GM21360 (cell line): ENCODE measurements at regions not wholly inside any gene's neighbourhood (a gene's known extent, or its start where the extent isn't known, plus 50 kb on each side); places are given as distances from the start of the nearest gene placed in this dataset.
"Not testable (repeated sequence)": the region's sequence is repeated elsewhere in the genome, so short reads cannot be mapped to it uniquely, and the experiment has no call there.

Experiments
- ATAC-seq: cut with Tn5 transposase; IDR thresholded peaks from one replicate; pipeline ENCODE4 v1.9.1; 2021; ENCODE audit warnings: mild to moderate bottlenecking, moderate library complexity; ENCODE audit not compliant: unreplicated experiment

- ATAC-seq = no peak
Measured at GRCh38 chr5:38149815-38150195, 108.6 kb upstream of the EGFLAM start.

DNA sequence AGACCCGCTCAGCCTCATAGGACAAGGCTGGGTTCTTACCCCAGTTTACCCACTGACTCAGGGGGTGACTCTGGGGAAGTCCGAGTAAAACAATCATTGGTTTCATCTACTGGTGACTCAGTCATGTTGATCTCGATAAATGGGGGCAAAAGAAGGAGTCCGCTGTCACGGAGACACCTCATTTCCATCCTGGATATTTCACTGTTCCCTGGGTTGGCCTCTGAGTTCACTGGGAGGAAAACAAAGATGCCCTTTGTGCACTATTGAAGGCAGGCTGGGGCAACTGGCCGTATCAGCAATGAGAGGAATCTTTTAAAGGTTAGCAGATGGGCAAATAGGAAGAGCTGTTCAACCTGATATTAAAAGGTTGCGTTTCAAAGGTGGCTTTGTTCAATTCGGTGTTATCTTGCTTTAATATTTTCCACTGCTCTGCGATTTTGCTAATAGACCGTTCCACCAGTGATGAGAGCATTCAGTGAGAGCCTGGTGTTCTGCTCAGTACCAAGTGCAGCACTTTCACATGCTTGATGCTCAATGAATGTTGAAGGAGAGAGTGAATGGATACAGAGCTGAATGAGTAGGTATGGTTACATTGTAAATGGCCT, 110.2 kb upstream of the EGFLAM start:
- ATAC-seq = no peak

- ATAC-seq = no peak
Measured at GRCh38 chr5:38143384-38143783, 115.0 kb upstream of the EGFLAM start.

- no peak for ATAC-seq
Measured at GRCh38 chr5:38141665-38142064, 116.7 kb upstream of the EGFLAM start.

DNA sequence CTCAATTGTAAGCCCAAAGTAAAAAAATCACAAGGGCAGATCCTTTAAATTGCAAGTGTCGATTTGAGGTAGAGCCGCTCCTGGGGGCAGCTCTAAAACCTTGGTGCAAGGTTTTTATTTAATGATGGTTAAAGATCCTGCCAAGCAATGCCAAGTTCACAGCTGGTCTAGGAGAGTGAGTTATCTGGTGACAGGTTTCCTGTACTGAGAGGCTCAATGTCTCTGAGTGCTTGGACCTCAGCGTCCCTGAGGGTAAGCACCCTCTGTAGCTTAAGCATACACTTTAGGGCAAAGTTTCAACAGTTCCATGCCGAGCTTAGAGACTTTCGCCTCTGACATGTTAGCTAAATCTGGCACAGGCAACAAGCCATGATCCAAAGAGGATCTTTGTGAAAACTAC, 119.8 kb upstream of the EGFLAM start:
- no peak for ATAC-seq

DNA sequence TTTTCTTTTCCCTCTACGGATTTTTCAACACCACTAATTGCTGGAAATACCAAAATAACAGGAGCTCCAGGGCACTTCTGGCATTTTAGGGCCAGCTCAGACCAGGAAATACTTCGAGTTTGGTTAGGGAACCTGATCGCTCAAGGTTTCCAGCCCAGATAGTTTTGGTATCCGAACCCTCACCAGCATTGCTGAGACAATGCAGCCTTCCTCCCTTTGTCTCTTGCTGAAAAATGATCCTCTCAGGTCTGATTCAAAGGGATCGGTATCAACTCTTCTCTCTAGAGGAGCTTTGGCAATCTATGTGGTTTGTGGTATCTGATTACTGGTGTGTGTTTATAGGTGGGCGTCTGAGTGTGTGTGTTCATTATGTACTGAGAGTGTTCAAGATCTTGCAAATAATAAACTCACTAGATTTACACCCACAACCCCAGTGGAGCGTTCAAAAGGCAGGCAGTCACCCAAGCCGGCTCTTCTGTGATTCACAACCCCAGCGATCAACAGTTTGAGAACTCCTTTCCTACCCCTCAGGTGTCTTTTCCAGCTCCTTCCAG, 122.8 kb upstream of the EGFLAM start:
- no peak for ATAC-seq

- ATAC-seq = no peak
Measured at GRCh38 chr5:38134810-38135209, 123.5 kb upstream of the EGFLAM start.

GRCh38 chr5:38134294-38134693, 124.1 kb upstream of the EGFLAM start:
- not testable (repeated sequence) for ATAC-seq

GRCh38 chr5:38131686-38132085, 126.7 kb upstream of the EGFLAM start:
- ATAC-seq = no peak

DNA sequence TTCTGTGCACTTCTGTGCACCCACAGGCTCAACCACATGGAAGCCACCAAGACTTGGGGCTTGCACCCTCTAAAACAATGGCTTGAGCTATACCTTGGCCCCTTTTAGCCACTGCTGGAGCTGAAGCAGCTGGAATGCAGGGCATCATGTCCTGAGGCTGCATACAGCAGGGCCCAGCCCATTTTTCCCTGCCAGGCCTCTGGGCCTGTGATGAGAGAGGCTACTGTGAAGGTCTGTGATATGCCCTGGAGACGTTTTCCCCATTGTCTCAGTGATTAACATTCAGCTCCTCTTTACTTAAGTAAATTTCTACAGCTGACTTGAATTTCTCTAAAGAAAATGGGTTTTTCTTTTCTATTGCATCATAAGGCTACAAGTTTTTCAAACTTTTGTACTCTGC, 134.0 kb upstream of the EGFLAM start:
- no peak for ATAC-seq

DNA sequence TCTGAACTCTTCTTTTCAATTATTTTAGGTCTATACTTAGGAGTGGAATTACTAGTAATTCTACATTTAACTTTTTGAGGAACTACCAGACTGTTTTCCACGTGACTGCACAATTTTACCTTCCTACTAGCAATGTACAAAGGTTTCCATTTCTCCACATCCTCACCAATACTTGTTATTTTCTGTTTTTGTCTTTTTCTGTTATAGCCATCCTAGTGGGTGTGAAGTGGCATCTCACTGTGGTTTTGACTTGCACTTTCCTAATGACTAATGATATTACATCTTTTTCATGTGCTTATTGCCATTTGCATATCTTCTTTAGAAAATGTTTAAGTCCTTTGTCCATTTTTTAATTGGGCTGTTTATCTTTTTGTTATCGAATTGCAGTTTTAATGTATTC, 136.9 kb upstream of the EGFLAM start:
- ATAC-seq = no peak

DNA sequence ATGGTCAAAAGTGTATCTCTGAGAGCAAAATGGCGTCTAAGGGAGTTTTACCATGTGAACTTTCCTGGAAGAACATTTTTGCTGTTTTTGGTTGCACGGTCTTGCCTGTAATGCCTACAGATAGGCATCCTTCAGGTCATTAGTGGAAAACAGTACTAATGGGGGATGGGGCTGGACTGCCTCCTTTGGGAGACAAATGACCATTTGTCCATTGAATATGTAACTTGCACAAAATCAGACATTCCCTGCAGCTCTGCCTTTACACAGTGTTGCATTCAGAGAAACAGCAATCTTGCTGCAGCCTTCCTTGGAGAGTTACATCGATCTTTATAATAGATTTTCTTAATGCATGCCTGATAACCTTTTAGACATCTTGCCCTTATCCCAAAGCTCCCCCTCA, 138.5 kb upstream of the EGFLAM start:
- ATAC-seq = no peak

DNA sequence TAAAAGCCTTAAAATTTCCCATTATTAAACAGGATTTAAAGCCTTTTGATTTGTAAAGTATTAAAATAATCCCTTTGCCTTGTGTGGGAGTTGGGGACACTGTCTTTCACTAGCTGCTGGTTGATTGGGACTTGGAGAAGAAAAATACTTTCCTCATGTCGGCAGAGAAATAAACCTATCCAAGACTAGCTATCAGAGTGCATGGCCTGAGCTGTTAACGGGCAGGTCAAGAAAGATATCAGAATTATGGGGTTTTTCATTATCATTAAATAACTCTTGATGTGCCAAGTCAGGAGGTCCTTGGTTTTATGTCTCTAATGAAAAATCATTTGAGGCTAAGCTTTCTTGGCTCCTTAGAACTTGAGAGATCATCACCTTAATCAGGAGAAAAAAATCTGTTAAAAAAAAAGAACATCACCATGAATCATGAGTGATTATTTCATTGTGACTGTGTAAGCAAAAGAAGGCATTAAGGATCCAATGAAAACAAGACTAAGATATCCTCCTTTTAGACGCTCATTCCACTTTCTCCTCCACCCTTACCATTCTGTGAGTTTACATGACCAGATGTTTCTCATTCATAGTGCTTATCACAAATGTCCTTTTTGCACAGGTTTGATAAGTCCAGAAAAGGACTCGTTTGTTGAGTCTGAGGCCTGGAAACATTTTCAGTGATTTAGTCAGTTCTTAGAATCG, 140.4 kb upstream of the EGFLAM start:
- no peak for ATAC-seq

GRCh38 chr5:38115318-38115827, 143.0 kb upstream of the EGFLAM start:
- ATAC-seq = no peak

- no peak for ATAC-seq
Measured at GRCh38 chr5:38113880-38114279, 144.5 kb upstream of the EGFLAM start.

DNA sequence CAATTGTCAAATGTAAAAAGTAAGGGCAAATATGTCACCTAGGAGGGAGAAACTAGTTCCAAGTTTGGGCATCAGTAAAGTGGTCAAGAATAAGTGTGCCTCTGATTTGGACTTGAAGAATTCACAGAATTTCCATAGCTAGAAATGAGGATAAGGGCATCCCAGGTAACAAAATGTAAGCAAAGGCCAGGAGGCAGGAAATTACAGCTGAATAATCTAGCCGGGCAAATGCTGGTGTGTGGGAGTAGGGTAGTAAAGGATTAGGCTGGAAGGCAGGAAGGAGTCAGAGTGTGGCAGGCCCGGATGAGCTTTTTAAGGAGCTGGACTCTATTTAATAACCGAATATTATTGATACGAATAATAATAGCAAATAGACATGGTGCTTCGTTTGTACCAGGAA, 144.9 kb upstream of the EGFLAM start:
- no peak for ATAC-seq

DNA sequence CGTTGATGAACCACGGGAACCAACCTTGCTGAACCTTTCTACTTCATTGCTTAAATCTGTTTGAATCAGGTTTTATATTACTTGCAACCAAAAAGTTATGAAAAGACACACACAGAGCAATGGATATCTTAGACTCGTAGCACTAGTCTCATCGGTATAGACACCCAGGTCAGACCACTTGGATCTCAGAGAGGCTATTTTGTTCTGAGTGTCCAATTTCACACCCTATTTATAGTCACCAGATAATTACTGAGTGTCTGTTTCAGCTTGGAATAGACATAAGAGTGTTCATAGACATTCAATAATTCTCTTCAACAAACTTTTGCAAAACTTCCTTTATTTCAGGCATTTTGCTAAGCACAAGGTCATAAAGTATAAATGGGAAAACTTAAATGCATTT, 145.4 kb upstream of the EGFLAM start:
- ATAC-seq = no peak

GRCh38 chr5:38110130-38110529, 148.2 kb upstream of the EGFLAM start:
- ATAC-seq = no peak

GRCh38 chr5:38107096-38107495, 151.3 kb upstream of the EGFLAM start:
- no peak for ATAC-seq

GRCh38 chr5:38105801-38106200, 152.6 kb upstream of the EGFLAM start:
- no peak for ATAC-seq

DNA sequence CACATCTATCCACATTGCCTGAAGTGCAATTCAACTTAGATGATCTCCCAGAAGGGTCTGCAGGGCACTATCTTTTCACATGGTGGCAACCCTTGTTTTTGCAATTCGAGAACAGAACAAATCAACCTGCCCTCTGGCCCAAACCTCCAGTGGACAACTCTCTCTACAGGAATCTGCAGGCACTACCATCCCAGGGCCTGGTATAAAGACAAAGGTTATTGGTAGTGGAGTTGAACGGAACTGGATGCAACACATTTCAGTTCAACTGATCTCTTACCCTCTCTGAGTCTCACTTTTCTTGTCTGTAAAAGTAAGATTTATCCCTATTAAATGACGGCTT, 153.2 kb upstream of the EGFLAM start:
- no peak for ATAC-seq

DNA sequence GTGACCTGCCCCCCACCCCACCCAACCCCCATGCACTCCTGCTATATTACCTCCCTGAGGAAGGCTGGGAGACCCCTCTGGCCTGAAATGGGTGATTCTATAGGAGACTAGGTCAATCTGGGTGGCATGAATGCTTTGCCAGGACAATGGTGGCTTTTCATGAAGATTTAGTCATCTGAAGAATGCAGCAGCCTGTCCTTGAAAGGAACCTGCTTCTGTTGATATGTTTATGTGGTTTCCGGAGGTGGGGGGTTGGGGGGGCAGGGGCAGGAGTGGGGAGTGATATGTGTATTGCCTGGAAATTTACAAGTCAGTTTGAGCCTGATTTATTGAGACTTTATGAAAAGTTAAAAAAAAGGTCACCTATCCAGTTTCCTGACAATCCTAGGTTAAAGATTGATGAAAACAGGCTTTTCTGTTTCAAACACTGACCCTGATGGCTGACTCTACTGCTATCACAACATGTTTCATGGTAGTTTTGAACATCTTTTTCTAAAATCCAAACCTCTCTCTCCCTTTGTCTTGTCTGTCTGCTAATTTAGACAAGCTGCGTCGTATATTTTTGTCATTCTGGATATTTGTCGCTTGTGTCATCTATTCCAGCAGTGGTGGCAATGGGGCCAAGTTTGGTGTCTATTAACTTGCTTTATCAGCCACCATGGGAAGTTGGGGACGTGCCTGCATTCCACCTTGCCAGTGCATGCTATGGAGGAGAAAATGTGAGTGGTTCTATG, 153.7 kb upstream of the EGFLAM start:
- no peak for ATAC-seq
